ENCODE measurements at regions not wholly inside any gene's neighbourhood (a gene's known extent, or its start where the extent isn't known, plus 50 kb on each side); places are given as distances from the start of the nearest gene placed in this dataset.

DNA sequence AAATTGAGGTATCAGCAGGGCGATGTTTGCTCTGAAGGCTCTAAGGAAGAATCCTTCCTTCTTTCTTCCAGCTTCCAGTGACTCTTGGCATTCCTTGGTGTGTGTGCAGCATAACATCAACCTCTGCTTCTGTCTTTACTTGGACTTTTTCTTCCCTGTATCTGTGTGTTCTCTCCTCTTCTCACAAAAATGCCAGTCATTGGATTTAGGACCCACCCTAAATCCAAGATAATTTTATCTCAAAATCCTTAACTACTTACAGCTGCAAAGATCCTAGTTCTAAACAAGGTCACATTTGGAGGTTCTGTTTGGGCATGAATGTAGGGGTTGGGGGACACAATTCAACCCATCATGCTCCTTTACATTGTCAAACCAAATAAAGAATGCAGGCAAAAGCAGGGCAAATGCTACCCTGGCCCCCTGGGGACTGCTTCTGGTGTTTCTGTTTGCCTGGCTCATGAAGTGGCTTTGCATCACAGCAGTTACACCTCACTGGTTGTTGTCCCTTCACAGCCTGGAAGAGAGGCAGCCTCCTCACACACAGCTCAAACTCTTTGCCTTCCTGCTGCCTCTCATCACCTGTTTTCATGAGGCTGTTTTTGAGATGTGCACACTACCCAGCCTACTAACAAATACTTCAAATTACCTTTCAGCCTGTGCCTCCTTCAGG is 64.8 kb upstream of the PLCXD3 start:
- no peak for ATAC-seq
- no peaks in the 10 kb centered on the region for H3K9me3 ChIP-seq
- TF ChIP-seq EP300 (IDR thresholded peaks at IDR 0.05), result no peak
- TF ChIP-seq POLR2A (IDR thresholded peaks at IDR 0.05), result no peak
- TF ChIP-seq, protein P1, sequence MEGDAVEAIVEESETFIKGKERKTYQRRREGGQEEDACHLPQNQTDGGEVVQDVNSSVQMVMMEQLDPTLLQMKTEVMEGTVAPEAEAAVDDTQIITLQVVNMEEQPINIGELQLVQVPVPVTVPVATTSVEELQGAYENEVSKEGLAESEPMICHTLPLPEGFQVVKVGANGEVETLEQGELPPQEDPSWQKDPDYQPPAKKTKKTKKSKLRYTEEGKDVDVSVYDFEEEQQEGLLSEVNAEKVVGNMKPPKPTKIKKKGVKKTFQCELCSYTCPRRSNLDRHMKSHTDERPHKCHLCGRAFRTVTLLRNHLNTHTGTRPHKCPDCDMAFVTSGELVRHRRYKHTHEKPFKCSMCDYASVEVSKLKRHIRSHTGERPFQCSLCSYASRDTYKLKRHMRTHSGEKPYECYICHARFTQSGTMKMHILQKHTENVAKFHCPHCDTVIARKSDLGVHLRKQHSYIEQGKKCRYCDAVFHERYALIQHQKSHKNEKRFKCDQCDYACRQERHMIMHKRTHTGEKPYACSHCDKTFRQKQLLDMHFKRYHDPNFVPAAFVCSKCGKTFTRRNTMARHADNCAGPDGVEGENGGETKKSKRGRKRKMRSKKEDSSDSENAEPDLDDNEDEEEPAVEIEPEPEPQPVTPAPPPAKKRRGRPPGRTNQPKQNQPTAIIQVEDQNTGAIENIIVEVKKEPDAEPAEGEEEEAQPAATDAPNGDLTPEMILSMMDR (IDR thresholded peaks at IDR 0.05), result no peak
- TF ChIP-seq POLR2AphosphoS5 (IDR thresholded peaks at IDR 0.05), result no peak
- no peaks in the 10 kb centered on the region for H3K4me1 ChIP-seq
- no peak overlapping the region for H3K4me3 ChIP-seq
- no peaks in the 10 kb centered on the region for H3K36me3 ChIP-seq
- H3K27ac ChIP-seq, result no peak overlapping the region
- WGBS, 2 donors (ENCODE audit: low coverage in 1 of 2), result 79 to 88% methylated on average over 1 of the region's 1 CpG
- no peaks in the 10 kb centered on the region for H3K27me3 ChIP-seq

DNA sequence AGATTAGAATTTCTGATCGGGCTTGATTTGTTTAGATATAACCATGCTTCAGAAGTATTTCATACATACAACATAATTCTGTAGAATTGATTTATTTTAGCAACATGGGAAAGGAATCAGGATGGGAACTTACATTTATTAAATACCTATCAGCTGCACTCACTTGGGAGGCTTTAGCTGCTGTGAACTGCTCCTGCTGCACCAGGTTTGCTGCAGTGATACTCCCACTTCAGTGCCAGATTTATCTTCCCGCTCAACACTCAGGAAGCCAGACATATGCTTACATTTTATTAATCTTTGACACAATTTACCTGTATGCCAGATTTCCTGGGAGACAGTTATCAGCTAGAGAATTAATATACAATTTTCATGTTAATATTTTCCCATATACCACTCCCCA is 64.0 kb upstream of the PLCXD3 start:
- TF ChIP-seq, protein P1 (IDR thresholded peaks at IDR 0.05), result no peak
- TF ChIP-seq EP300 (IDR thresholded peaks at IDR 0.05), result no peak
- 39 to 66% methylated on average over 2 of the region's 2 CpGs for WGBS, 2 donors (ENCODE audit: low coverage in 1 of 2)
- H3K4me1 ChIP-seq, result no peaks in the 10 kb centered on the region
- H3K27me3 ChIP-seq, result no peaks in the 10 kb centered on the region
- H3K36me3 ChIP-seq, result no peaks in the 10 kb centered on the region
- H3K27ac ChIP-seq, result no peak overlapping the region
- no peak overlapping the region for H3K4me3 ChIP-seq
- ATAC-seq, result no peak
- no peaks in the 10 kb centered on the region for H3K9me3 ChIP-seq
